ENCODE measurements at regions not wholly inside any gene's neighbourhood (a gene's known extent, or its start where the extent isn't known, plus 50 kb on each side); places are given as distances from the start of the nearest gene placed in this dataset.
A peak's percentile ranks its signal among the peaks of the same experiment; 100 is the strongest.
"Not testable (repeated sequence)": the region's sequence is repeated elsewhere in the genome, so short reads cannot be mapped to it uniquely, and the experiment has no call there.

GRCh38 chr5:138647261-138647788, 72.1 kb upstream of the HSPA9 start:
- no peak for DNase-seq

DNA sequence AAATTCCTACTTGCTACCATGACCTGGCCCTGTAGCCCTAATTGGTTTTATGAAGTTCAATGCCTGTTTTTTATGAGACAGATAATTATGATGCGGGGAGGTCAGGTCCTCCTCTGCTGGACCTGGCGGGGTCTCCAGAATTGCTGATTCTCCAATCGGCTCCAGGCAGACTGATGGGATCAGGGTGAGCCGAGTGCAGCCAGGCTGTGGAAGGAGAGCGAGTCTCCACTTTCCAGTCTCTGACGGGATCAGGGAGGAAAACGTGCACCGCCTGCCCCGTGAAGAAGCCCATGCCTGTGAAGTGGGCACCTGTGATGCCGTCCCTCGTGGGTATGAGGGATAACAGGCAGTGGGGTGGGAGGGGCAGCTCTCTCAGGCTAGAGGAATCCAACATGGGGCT, 71.5 kb upstream of the HSPA9 start:
- no peak for DNase-seq

- DNase-seq: no peak
Observed at GRCh38 chr5:138645778-138646575, 70.8 kb upstream of the HSPA9 start.

DNA sequence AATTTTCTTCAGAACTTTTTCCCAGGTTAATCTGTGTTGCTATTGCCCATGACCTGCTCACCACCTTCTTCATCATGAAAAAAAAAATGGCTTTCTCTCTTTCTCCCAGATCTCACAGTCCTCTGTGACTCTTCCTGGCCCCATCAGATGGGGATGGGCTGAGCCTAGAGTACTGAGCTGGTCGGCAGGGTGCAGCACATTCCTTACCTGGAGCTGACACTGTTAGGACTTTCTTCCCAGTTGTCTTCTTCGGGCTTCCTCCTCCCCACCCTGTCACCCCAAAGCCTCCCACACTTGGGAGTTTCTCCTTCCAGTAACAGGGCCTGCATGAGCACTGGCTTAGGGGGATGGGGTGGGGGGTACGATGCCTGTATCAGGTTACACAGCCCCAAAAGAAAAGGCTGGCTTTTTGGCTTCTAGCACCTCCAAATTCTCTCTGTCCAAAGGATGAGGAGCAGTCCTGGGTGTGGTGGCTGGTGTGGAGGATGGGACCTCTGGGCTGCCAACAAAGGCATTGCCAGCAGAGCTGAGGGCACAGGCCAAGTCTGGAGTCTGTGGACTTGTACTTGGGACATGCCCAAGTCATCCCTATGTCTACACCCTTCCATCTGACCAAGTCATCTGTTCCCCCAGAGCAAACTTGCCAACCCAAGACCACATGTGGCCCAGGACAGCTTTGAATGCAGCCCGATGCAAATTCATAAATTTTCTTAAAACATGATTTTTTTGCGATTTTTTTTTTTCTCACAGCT, 68.0 kb upstream of the HSPA9 start:
- DNase-seq: no peak

- DNase-seq: peak; percentile 40
Observed at GRCh38 chr5:138641547-138642298, 66.5 kb upstream of the HSPA9 start.

DNA sequence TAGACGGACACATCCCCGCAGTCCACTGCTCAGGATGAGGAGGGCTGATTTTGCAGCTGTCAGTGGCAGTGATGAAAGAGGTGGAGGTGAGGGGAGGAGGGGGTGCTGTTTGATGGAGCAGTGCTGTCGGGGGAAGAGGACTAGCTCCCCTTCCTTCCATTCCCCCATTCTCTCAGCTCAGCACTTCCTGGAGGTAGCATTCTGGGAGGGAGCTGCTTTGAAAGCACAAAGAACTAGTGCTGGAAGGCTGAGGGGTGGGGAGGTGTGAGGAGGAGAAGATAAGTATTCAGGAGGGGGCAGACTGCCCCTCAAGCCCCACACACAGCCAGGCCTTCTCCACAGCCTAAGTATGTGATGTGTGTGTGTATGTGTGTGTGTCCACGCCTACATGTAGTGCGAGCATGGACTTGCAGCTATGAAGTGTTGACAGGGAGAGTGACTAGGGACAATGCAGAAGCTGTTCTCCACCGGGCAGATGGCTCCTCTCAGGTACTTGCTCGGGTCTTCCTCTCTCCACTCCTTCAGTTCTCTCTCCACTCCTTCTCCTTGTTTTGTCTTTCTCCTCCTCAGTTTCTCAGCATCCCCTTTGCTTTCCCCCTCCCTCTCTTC, 65.5 kb upstream of the HSPA9 start:
- no peak for DNase-seq

DNA sequence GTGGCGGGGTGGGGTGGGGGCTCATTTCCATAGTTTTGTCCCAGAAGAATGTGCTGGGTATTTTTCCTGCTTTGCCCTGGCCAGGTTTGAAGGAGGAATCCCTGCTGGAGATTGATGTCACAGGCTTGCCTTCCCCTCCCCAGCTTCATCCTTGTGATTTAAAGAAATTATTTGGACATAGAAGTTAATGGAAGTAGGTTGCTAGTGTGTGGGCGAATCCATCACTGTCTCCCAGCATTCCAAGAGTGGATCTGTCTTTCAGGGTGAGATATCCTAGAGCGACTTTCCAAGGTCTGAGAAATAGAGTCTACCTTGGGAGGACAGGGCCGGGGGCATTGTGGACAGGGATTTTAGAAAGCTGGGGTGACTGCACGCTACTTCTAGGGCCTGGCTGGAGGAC, 64.9 kb upstream of the HSPA9 start:
- DNase-seq: no peak

DNA sequence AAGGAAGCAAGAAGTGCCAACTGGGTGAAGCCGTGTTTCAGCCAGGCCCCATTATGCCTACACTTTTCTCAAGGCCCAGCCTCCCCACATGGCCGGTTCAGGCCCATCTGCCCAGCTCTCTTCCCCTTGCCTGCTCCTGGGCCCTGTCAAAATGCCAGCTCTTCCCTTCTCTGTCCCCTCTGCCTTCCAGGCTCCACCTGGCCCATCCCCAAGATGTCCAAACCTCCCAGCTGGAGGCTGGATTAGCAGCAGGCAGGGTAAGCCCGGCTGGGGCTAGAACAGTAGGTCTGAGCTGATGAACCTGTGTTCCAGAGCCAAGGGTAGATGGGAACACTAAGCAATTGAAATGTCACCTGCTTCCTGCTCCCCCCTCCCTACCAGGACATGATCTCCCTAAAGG, 64.1 kb upstream of the HSPA9 start:
- no peak for DNase-seq

DNA sequence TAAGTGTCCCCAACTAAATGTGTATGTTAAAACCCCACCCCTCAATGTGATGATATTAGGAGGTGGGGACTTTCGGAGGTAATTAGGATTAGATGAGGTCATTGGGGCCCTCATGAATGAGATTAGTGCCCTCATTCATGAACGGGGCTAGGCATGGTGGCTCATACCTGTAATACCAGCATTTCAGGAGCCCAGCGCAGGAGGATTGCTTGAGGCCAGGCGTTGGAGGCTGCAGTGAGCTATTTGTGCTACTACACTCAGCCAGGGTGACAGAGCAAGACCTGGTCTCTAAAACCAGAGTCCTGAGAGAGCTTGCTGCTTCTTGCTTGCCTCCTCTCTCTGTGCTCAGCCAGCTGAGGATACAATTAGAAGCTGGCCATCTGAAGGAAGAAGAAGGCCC, 62.1 kb upstream of the HSPA9 start:
- no peak for DNase-seq

GRCh38 chr5:138636398-138636944, 61.3 kb upstream of the HSPA9 start:
- DNase-seq: no peak

- no peak for DNase-seq
Observed at GRCh38 chr5:138635708-138636107, 60.5 kb upstream of the HSPA9 start.

GRCh38 chr5:138635265-138635664, 60.1 kb upstream of the HSPA9 start:
- peak; percentile 38 for DNase-seq

GRCh38 chr5:138634804-138635203, 59.6 kb upstream of the HSPA9 start:
- DNase-seq: not testable (repeated sequence)

DNA sequence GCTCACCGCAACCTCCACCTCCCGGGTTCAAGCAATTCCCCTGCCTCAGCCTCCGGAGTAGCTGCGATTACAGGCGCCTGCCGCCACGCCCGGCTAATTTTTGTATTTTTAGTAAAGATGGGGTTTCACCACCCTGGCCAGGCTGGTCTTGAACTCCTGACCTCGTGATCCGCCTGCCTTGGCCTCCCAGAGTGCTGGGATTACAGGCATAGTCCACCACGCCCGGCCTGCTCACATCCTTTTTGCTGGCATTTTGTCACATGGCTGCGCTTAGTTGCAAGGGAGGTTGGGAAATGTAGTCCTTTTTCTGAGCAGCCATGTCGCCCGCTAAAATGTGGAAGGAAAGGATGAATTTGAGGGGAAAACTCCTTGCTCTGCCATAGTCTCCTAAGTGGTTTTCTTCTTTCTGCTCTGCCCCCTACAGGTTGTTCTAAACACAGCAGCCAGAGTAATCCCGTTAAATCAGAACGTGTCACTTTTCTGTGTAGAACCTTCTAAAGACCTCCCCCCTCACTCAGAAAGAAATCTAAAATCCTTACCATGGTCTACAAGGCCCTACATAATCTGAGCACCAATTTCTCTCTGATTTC, 57.8 kb upstream of the HSPA9 start:
- peak; percentile 71 for DNase-seq

GRCh38 chr5:138631096-138631928, 56.1 kb upstream of the HSPA9 start:
- no peak for DNase-seq

GRCh38 chr5:138629392-138629791, 54.2 kb upstream of the HSPA9 start:
- no peak for DNase-seq

- no peak for DNase-seq
Observed at GRCh38 chr5:138626333-138626944, 51.2 kb upstream of the HSPA9 start.

DNA sequence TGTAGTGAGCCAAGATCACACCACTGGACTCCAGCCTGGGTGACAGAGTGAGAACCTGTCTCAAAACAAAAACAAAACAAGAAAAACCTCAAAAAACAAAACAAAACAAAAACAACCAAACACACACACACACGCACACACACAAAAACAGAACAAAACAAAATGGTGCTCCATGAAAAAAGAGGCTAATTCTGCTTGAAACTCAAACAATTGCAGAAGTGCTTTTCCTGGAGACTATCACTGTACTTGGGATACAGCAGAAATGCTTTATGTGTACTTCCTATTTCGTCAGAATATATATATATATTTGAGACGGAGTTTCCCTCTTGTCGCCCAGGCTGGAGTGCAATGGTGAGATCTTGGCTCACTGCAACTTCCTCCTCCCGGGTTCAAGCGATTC, 49.9 kb upstream of the HSPA9 start:
- no peak for DNase-seq
